Esophagus squamous epithelium (tissue), 4 donors: ENCODE measurements at regions not wholly inside any gene's neighbourhood (a gene's known extent, or its start where the extent isn't known, plus 50 kb on each side); places are given as distances from the start of the nearest gene placed in this dataset.

Experiments
- CTCF ChIP-seq, 6 experiments: fragments of 450-650 bp in 4 of 6; fragments of 200-600 bp in 2 of 6; sonication (generic) in 2 of 6; IDR thresholded peaks; one replicate each; pipeline ENCODE4 v1.5.1; 2016 to 2019; ENCODE audit warnings: antibody characterized with exemption in 6 of 6, mild to moderate bottlenecking in 4 of 6, moderate library complexity in 4 of 6
- POLR2A ChIP-seq, 4 donors: fragments of 450-650 bp; IDR thresholded peaks; one replicate each; pipeline ENCODE4 v1.6.1; 2017; ENCODE audit warnings: antibody characterized with exemption in 4 of 4, mild to moderate bottlenecking in 4 of 4, moderate library complexity in 3 of 4

GRCh38 chr18:42287047-42287446, 332.0 kb downstream of the PIK3C3 start:
- TF ChIP-seq CTCF (IDR thresholded peaks at IDR 0.05) (no peak), POLR2A (IDR thresholded peaks at IDR 0.05) (no peak)
